K562 (cell line): ENCODE measurements at regions not wholly inside any gene's neighbourhood (a gene's known extent, or its start where the extent isn't known, plus 50 kb on each side); places are given as distances from the start of the nearest gene placed in this dataset.

Source experiments
- ATAC-seq: fragments of 200-7000 bp; cut with Tn5 transposase; 3 replicates; pipeline ENCODE4 v1.9.1; 2020; ENCODE audit warnings: moderate library complexity
- BruUV-seq: library from RNA; stranded (reverse); fragments of 400-500 nt; replicated peaks from 2 replicates; lab custom pipeline; 2021; lab: Mats Ljungman, UMichigan
- CTCF ChIA-PET: fragments of 300-600 bp; formaldehyde crosslinking; extraction: SDS; loops from one replicate; lab custom pipeline; 2021; ENCODE audit warnings: low intra/inter-chr PET ratio; lab: Yijun Ruan, JAX
- POLR2A ChIA-PET: fragments of 300-600, 350-650 bp; sonication (Branson Sonifier 250); formaldehyde crosslinking; extraction: SDS; loops from one replicate; lab custom pipeline; 2021; ENCODE audit warnings: antibody characterized with exemption, inconsistent platforms; lab: Yijun Ruan, JAX
- DNase-seq, 4 experiments: peaks; one replicate each; pipeline versions ENCODE4 v3.0.0 to v3.0.0-alpha.2; 2011 to 2018; ENCODE audit warnings: low spot score in 3 of 4, mixed read lengths in 3 of 4; ENCODE audit errors: extremely low read depth in 1 of 4
- FAIRE-seq: peaks from 2 replicates; lab custom pipeline; 2011; peaks lifted over from hg19 to GRCh38; lab: Jason Lieb, UNC
- H2AFZ ChIP-seq: 2 replicates; pipeline ENCODE4 v1.6.0; 2011; ENCODE audit warnings: low read depth, low read length, control low read depth, inconsistent platforms
- H3K27ac ChIP-seq: fragments of 200-600 bp; 3 replicates; pipeline ENCODE4 v1.8.0; 2011; ENCODE audit warnings: low read depth, mild to moderate bottlenecking, control low read depth, inconsistent platforms, low read length, moderate library complexity, mixed read lengths; ENCODE audit errors: extremely low read depth
- H3K27me3 ChIP-seq, 2 experiments: fragments of 300-600 bp in 1 of 2; 2 replicates in 1 of 2; 3 replicates in 1 of 2; pipeline versions ENCODE4 v1.6.0 to v1.8.0; 2011; ENCODE audit warnings: inconsistent platforms in 2 of 2, low read length in 2 of 2, mild to moderate bottlenecking in 1 of 2, mixed read lengths in 1 of 2, moderate library complexity in 1 of 2; ENCODE audit not compliant: control insufficient read depth in 2 of 2, insufficient read depth in 2 of 2
- H3K36me3 ChIP-seq: fragments of 300-600 bp; 3 replicates; pipeline ENCODE4 v1.8.0; 2011; ENCODE audit warnings: mild to moderate bottlenecking, low read length, inconsistent platforms; ENCODE audit not compliant: control insufficient read depth, insufficient read depth
- H3K4me1 ChIP-seq, 2 experiments: fragments of 200-600 bp in 1 of 2; replicated peaks in 1 of 2; 2 replicates in 1 of 2; 3 replicates in 1 of 2; pipeline versions ENCODE4 v1.5.1 to v1.8.0; 2011; ENCODE audit warnings: inconsistent platforms in 2 of 2, low read length in 2 of 2, mild to moderate bottlenecking in 1 of 2, mixed read lengths in 1 of 2, moderate library complexity in 1 of 2; ENCODE audit not compliant: control insufficient read depth in 2 of 2, insufficient read depth in 2 of 2
- H3K4me2 ChIP-seq: 2 replicates; pipeline ENCODE4 v1.6.1; 2011; ENCODE audit warnings: low read length, control low read depth, inconsistent platforms, mixed read lengths; ENCODE audit not compliant: insufficient read depth
- H3K4me3 ChIP-seq: fragments of 200-600 bp; sonication (generic), shearing (Covaris generic); 2 replicates; pipeline ENCODE4 v1.5.1; 2016; ENCODE audit warnings: control low read depth, inconsistent platforms
- H3K79me2 ChIP-seq: fragments of 200-600 bp; 3 replicates; pipeline ENCODE4 v1.8.0; 2011; ENCODE audit warnings: low read length, inconsistent platforms; ENCODE audit not compliant: control insufficient read depth, insufficient read depth
- H3K9ac ChIP-seq, 2 experiments: 2 replicates each; pipeline versions ENCODE4 v1.6.0 to v1.6.1; 2011; ENCODE audit warnings: low read depth in 2 of 2, low read length in 2 of 2, control low read depth in 1 of 2, inconsistent platforms in 1 of 2, mild to moderate bottlenecking in 1 of 2, mixed read lengths in 1 of 2; ENCODE audit not compliant: insufficient read depth in 1 of 2
- H3K9me1 ChIP-seq: one replicate; pipeline ENCODE4 v1.6.0; 2011; ENCODE audit warnings: inconsistent platforms, mild to moderate bottlenecking, low read length, moderate library complexity; ENCODE audit not compliant: control insufficient read depth, insufficient read depth
- H3K9me3 ChIP-seq: replicated peaks from 2 replicates; pipeline ENCODE4 v1.5.1; 2011; ENCODE audit warnings: low read depth, low read length, inconsistent platforms; ENCODE audit not compliant: control insufficient read depth, insufficient read depth
- H4K20me1 ChIP-seq: replicated peaks from 2 replicates; pipeline ENCODE4 v1.6.1; 2011; ENCODE audit warnings: low read length, inconsistent platforms, mixed read lengths; ENCODE audit not compliant: control insufficient read depth, insufficient read depth
- CBFA2T2 ChIP-seq: fragments of 450-650 bp; conservative IDR thresholded peaks from 2 replicates; pipeline ENCODE4 v1.6.1; 2017; ENCODE audit warnings: mild to moderate bottlenecking
- CREM ChIP-seq: IDR thresholded peaks from 2 replicates; pipeline ENCODE4 v1.6.1; 2014; ENCODE audit warnings: antibody characterized with exemption, low read depth
- ELF4 ChIP-seq: fragments of 450-650 bp; formaldehyde crosslinking; IDR thresholded peaks from 2 replicates; pipeline ENCODE4 v1.4.0; 2022; ENCODE audit warnings: missing genetic modification characterization
- ID3 ChIP-seq, 2 experiments: fragments of 250-450 bp in 1 of 2; fragments of 450-650 bp in 1 of 2; sonication (Bioruptor Pico) in 1 of 2; IDR thresholded peaks; 2 replicates each; pipeline versions ENCODE4 v1.6.1 to v1.8.0; 2016 to 2021; ENCODE audit warnings: mild to moderate bottlenecking in 2 of 2, moderate library complexity in 2 of 2, missing compliant biosample characterization in 1 of 2, missing genetic modification characterization in 1 of 2
- MIER1 ChIP-seq: fragments of 450-650 bp; IDR thresholded peaks from 2 replicates; pipeline ENCODE4 v1.6.1; 2016; ENCODE audit warnings: antibody characterized with exemption, mild to moderate bottlenecking, low read depth
- NFE2L1 ChIP-seq: fragments of 450-650 bp; IDR thresholded peaks from 2 replicates; pipeline ENCODE4 v1.6.1; 2016; ENCODE audit warnings: missing genetic modification characterization, low read depth, mild to moderate bottlenecking, missing compliant biosample characterization, moderate library complexity, borderline replicate concordance
- NUFIP1 ChIP-seq: fragments of 450-650 bp; IDR thresholded peaks from 2 replicates; pipeline ENCODE4 v1.6.1; 2018; ENCODE audit not compliant: partially characterized antibody
- SRSF7 ChIP-seq: fragments of 200-400 bp; formaldehyde crosslinking; optimal IDR thresholded peaks from 2 replicates; pipeline ENCODE3; 2017; ENCODE audit warnings: mild to moderate bottlenecking, low read depth, low read length
- TEAD2 ChIP-seq: fragments of 450-650 bp; IDR thresholded peaks from 2 replicates; pipeline ENCODE4 v1.6.1; 2016; ENCODE audit warnings: missing genetic modification characterization, control low read depth, missing compliant biosample characterization
- ZNF12 ChIP-seq: sonication (generic); formaldehyde crosslinking; IDR thresholded peaks from 2 replicates; pipeline ENCODE4 v1.4.0; 2020; ENCODE audit warnings: mild to moderate bottlenecking, missing genetic modification reagents
- ZNF764 ChIP-seq: fragments of 250-450 bp; sonication (Bioruptor Pico); IDR thresholded peaks from 2 replicates; pipeline ENCODE4 v1.4.0; 2020; ENCODE audit warnings: low read depth, mild to moderate bottlenecking, moderate library complexity
- WGBS: fragments of 100-300 bp; shearing (Covaris generic); methylation state at CpG from one replicate; pipeline ENCODE4 v1.1.6; 2016; ENCODE audit warnings: low coverage, mixed read lengths; ENCODE audit not compliant: insufficient coverage; ENCODE audit errors: missing lambda C conversion rate; 5-methylcytosine and 5-hydroxymethylcytosine counted together
- in situ Hi-C: fragments of 300-500 bp; cut with MboI; formaldehyde crosslinking; loops from 4 replicates; pipeline ENCODE4 v1.15.0; 2018; ENCODE audit warnings: inconsistent platforms, mixed read lengths
- intact Hi-C: fragments of 100-400 bp; cut with micrococcal nuclease; formaldehyde crosslinking; loops from 2 replicates; pipeline ENCODE4 v1.14.2; 2022
- TF ChIP-seq, protein P1 (sequence below): fragments of 250-450 bp; sonication (Bioruptor Pico); IDR thresholded peaks from 2 replicates; pipeline ENCODE4 v1.4.0; 2020
- TF ChIP-seq, protein P2 (sequence below): fragments of 200-800 bp; sonication (Bioruptor generic); IDR thresholded peaks from 2 replicates; pipeline ENCODE4 v1.6.1; 2017; ENCODE audit warnings: missing genetic modification characterization, missing compliant biosample characterization

DNA sequence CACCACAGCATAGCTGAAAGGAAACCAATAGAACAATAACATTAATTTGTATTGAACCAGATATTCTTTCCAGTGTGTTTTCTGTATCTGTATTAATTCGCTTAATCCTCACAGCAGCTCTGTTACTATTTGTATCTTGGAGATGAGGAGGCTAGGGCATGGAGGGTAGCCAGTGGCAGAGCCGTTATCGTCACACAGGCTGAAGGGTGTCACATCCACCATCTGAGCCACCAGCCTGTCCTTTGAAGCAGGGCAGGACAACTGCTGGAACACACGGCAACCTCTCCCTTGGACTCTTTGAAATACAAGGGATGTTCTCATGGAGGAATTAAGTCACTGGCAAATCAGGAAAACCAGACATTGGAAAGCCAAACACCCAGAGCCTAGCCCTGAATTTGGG lies 628.0 kb upstream of the CDH4 start:
- Histone ChIP-seq H4K20me1 (no peaks in the 10 kb centered on the region), H3K27me3 (no peaks in the 10 kb centered on the region), H2AFZ (no peak overlapping the region), H3K27ac (no peak overlapping the region), H3K4me3 (no peak overlapping the region), H3K9ac (no peak overlapping the region), H3K36me3 (no peaks in the 10 kb centered on the region), H3K9me3 (no peaks in the 10 kb centered on the region), H3K4me2 (no peak overlapping the region), H3K4me1 (no peaks in the 10 kb centered on the region), H3K79me2 (no peaks in the 10 kb centered on the region), H3K9me1 (no peaks in the 10 kb centered on the region)
- BruUV-seq, result no TSS peak
- intact Hi-C loops, result no loop called here
- CTCF ChIA-PET, result no interaction called here
- POLR2A ChIA-PET, result no interaction called here
- FAIRE-seq, result no peak
- TF ChIP-seq CBFA2T2 (no peak), ZNF764 (CRISPR knock-in tag) (no peak), ID3 (CRISPR knock-in tag; IDR thresholded peaks at IDR 0.05) (no peak), ID3 (tag; IDR thresholded peaks at IDR 0.05) (no peak), SRSF7 (no peak), CREM (no peak), NUFIP1 (no peak), TEAD2 (no peak), ELF4 (CRISPR knock-in tag) (no peak), MIER1 (no peak), ZNF12 (CRISPR knock-in tag) (no peak), NFE2L1 (tag) (no peak)
- TF ChIP-seq, protein P1, sequence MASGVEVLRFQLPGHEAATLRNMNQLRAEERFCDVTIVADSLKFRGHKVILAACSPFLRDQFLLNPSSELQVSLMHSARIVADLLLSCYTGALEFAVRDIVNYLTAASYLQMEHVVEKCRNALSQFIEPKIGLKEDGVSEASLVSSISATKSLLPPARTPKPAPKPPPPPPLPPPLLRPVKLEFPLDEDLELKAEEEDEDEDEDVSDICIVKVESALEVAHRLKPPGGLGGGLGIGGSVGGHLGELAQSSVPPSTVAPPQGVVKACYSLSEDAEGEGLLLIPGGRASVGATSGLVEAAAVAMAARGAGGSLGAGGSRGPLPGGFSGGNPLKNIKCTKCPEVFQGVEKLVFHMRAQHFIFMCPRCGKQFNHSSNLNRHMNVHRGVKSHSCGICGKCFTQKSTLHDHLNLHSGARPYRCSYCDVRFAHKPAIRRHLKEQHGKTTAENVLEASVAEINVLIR (CRISPR knock-in tag), result no peak
- TF ChIP-seq, protein P2, sequence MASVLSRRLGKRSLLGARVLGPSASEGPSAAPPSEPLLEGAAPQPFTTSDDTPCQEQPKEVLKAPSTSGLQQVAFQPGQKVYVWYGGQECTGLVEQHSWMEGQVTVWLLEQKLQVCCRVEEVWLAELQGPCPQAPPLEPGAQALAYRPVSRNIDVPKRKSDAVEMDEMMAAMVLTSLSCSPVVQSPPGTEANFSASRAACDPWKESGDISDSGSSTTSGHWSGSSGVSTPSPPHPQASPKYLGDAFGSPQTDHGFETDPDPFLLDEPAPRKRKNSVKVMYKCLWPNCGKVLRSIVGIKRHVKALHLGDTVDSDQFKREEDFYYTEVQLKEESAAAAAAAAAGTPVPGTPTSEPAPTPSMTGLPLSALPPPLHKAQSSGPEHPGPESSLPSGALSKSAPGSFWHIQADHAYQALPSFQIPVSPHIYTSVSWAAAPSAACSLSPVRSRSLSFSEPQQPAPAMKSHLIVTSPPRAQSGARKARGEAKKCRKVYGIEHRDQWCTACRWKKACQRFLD, result no peak
- WGBS, result 7% methylated on average over 4 of the region's 4 CpGs
- in situ Hi-C loops, result no loop called here
- no peak for ATAC-seq
- no peak for DNase-seq
